ENCODE measurements at regions not wholly inside any gene's neighbourhood (a gene's known extent, or its start where the extent isn't known, plus 50 kb on each side); places are given as distances from the start of the nearest gene placed in this dataset.

GRCh38 chr1:63010913-63011660 is 227.2 kb downstream of the ATG4C start:
- no peak for DNase-seq (ENCODE audit: low read depth)
- no peak overlapping the region for H3K4me3 ChIP-seq (ENCODE audit: low read depth, low read length)
- TF ChIP-seq, protein P1, sequence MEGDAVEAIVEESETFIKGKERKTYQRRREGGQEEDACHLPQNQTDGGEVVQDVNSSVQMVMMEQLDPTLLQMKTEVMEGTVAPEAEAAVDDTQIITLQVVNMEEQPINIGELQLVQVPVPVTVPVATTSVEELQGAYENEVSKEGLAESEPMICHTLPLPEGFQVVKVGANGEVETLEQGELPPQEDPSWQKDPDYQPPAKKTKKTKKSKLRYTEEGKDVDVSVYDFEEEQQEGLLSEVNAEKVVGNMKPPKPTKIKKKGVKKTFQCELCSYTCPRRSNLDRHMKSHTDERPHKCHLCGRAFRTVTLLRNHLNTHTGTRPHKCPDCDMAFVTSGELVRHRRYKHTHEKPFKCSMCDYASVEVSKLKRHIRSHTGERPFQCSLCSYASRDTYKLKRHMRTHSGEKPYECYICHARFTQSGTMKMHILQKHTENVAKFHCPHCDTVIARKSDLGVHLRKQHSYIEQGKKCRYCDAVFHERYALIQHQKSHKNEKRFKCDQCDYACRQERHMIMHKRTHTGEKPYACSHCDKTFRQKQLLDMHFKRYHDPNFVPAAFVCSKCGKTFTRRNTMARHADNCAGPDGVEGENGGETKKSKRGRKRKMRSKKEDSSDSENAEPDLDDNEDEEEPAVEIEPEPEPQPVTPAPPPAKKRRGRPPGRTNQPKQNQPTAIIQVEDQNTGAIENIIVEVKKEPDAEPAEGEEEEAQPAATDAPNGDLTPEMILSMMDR (IDR thresholded peaks at IDR 0.05; ENCODE audit: insufficient read depth, low read depth, low read length, missing control alignments), result no peak

GRCh38 chr1:63012339-63012738 is 228.4 kb downstream of the ATG4C start:
- no peak for DNase-seq (ENCODE audit: low read depth)
- H3K4me3 ChIP-seq (ENCODE audit: low read depth, low read length), result no peak overlapping the region
- TF ChIP-seq, protein P1 (IDR thresholded peaks at IDR 0.05; ENCODE audit: insufficient read depth, low read depth, low read length, missing control alignments), result no peak

DNA sequence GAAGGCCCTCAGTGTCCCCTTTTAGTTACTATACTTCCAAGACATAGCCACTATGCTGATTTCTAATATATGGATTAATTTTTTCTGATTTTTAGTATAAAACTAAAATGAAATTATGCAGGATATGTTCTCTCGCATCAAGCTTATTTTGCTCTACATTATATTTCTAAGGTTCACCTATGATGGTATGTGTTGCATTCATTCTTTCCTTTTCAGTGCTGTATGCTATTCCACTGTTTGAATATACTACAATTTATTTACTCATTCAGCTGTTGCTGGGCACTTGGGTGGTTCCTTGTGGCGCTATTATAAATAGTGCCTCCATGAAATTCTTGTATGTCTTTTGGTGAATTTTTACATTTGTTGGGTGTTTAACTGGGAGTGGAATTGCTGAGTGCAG is 230.3 kb downstream of the ATG4C start:
- DNase-seq (ENCODE audit: low read depth), result no peak
- TF ChIP-seq, protein P1 (IDR thresholded peaks at IDR 0.05; ENCODE audit: insufficient read depth, low read depth, low read length, missing control alignments), result no peak
- no peak overlapping the region for H3K4me3 ChIP-seq (ENCODE audit: low read depth, low read length)

GRCh38 chr1:63022319-63022718 is 238.4 kb downstream of the ATG4C start:
- DNase-seq (ENCODE audit: low read depth), result no peak
- TF ChIP-seq, protein P1 (IDR thresholded peaks at IDR 0.05; ENCODE audit: insufficient read depth, low read depth, low read length, missing control alignments), result no peak
- no peak overlapping the region for H3K4me3 ChIP-seq (ENCODE audit: low read depth, low read length)

DNA sequence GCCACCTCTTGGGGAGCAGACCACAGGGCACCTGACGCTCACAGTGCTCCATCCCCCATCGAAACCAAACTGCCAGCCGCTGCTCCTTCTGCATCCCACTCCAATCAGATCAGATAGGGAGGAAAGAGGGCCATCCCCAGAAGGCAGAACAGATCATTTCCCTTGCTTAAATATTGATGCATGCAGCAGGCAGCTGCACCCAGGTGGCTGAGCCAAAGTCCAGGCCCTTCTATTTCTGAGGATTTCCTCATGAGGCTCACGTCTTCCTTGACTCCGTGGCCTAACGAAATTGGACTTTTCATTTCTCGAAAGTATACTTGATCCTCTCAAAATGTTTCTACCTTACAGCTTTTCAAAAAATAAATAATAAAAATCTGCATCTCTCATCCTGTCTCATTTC is 239.2 kb downstream of the ATG4C start:
- no peak overlapping the region for H3K4me3 ChIP-seq (ENCODE audit: low read depth, low read length)
- DNase-seq (ENCODE audit: low read depth), result no peak
- TF ChIP-seq, protein P1 (IDR thresholded peaks at IDR 0.05; ENCODE audit: insufficient read depth, low read depth, low read length, missing control alignments), result no peak

DNA sequence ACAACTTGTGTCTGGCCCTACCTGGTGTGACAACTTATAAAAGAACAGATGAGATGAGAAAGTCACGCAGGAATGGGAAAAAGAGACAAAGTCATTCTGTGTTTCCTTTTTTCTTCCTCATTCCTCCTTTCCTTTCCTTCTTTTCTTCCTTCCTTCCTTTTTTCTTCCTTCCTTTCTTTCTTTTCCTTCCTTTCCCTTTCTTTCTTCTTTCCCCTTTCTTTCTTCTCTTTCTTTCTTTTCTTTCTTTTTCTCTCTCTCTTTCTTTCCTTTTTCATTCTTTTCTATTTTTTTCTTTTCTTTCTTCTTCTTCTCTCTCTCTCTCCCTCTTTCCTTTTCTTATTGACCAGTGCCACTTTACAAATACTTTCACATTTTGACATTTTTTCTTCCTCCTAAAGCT is 239.7 kb downstream of the ATG4C start:
- DNase-seq (ENCODE audit: low read depth), result no peak
- no peak overlapping the region for H3K4me3 ChIP-seq (ENCODE audit: low read depth, low read length)
- TF ChIP-seq, protein P1 (IDR thresholded peaks at IDR 0.05; ENCODE audit: insufficient read depth, low read depth, low read length, missing control alignments), result no peak

DNA sequence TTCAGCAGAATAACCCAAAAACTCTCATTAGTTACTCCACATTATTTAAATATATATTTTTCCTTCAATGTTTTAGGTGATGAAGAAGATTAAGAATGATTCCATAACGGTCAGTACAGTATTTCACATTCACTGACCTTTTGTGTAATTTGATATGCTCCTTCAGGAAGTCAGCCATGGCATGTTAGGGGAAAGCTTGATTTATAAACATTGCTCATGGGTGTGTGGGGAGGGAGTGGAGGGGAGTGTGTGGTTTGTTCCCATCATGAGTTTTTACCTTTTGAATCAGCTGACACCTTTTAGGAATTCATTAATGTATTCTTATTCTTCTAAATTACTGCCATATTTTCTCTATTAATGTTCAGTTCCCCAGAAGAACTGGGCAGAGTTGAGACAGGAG is 240.2 kb downstream of the ATG4C start:
- no peak overlapping the region for H3K4me3 ChIP-seq (ENCODE audit: low read depth, low read length)
- TF ChIP-seq, protein P1 (IDR thresholded peaks at IDR 0.05; ENCODE audit: insufficient read depth, low read depth, low read length, missing control alignments), result no peak
- no peak for DNase-seq (ENCODE audit: low read depth)

Measured in GM12865 (cell line).